ENCODE measurements at regions not wholly inside any gene's neighbourhood (a gene's known extent, or its start where the extent isn't known, plus 50 kb on each side); places are given as distances from the start of the nearest gene placed in this dataset.
"Not testable (repeated sequence)": the region's sequence is repeated elsewhere in the genome, so short reads cannot be mapped to it uniquely, and the experiment has no call there.

DNA sequence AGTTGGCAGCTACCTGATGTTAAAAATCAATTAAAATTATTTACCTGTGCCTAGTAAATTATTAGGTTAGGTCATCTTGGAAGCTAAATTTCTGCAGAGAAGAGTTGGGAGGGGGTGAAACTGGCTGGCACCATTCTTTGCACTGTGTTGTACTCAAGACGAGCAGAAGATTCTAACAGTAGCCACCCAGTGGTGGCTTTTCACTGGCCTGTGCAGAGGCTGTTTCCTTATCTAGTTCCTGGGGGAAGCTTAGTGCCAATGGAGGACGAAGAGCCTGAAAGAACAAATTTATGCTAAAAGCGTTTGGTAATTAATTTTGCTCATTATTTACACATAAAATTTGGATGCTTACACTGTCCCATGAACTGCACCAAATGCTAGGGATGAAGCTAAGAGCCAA, 595.3 kb downstream of the XPNPEP1 start:
- no peak overlapping the region for H3K4me3 Mint-ChIP-seq

DNA sequence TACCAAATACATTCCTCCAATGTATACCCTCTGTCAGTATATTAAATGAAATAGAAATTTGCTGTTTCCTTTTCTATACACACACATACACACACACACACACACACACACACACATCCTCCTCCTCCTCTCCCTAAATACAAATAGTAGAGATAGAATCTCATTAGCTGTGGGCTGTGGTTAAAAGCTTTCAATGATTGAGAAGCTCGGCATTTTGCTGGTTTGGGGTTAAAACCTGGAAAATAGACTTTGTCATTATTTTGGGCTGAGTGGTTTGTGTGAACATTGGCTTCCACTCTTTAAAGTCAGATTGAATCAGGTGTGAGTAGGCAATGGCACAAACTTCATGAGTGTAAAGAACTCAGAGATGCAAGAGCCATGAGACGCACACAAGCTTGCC, 596.0 kb downstream of the XPNPEP1 start:
- Mint-ChIP-seq H3K9me3 (no peaks in the 10 kb centered on the region), H3K27ac (ENCODE audit: unreplicated experiment) (no peak overlapping the region), H3K27me3 (ENCODE audit: low read depth) (no peaks in the 10 kb centered on the region), H3K4me1 (no peaks in the 10 kb centered on the region), H3K36me3 (ENCODE audit: low read depth) (no peaks in the 10 kb centered on the region), H3K4me3 (no peak overlapping the region)
- TF ChIP-seq, protein P1, sequence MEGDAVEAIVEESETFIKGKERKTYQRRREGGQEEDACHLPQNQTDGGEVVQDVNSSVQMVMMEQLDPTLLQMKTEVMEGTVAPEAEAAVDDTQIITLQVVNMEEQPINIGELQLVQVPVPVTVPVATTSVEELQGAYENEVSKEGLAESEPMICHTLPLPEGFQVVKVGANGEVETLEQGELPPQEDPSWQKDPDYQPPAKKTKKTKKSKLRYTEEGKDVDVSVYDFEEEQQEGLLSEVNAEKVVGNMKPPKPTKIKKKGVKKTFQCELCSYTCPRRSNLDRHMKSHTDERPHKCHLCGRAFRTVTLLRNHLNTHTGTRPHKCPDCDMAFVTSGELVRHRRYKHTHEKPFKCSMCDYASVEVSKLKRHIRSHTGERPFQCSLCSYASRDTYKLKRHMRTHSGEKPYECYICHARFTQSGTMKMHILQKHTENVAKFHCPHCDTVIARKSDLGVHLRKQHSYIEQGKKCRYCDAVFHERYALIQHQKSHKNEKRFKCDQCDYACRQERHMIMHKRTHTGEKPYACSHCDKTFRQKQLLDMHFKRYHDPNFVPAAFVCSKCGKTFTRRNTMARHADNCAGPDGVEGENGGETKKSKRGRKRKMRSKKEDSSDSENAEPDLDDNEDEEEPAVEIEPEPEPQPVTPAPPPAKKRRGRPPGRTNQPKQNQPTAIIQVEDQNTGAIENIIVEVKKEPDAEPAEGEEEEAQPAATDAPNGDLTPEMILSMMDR (conservative IDR thresholded peaks at IDR 0.05) = no peak
- DNase-seq (ENCODE audit: low read depth, low spot score) = no peak

More for the DNA sequence above, 595.3 kb downstream of the XPNPEP1 start:
- no peaks in the 10 kb centered on the region for H3K27me3 Mint-ChIP-seq (ENCODE audit: low read depth)
- no peaks in the 10 kb centered on the region for H3K36me3 Mint-ChIP-seq (ENCODE audit: low read depth)
- no peaks in the 10 kb centered on the region for H3K9me3 Mint-ChIP-seq
- TF ChIP-seq, protein P1 (conservative IDR thresholded peaks at IDR 0.05) = peak; percentile 16
- DNase-seq (ENCODE audit: low read depth, low spot score) = no peak
- no peaks in the 10 kb centered on the region for H3K4me1 Mint-ChIP-seq
- H3K27ac Mint-ChIP-seq (ENCODE audit: unreplicated experiment) = no peak overlapping the region

DNA sequence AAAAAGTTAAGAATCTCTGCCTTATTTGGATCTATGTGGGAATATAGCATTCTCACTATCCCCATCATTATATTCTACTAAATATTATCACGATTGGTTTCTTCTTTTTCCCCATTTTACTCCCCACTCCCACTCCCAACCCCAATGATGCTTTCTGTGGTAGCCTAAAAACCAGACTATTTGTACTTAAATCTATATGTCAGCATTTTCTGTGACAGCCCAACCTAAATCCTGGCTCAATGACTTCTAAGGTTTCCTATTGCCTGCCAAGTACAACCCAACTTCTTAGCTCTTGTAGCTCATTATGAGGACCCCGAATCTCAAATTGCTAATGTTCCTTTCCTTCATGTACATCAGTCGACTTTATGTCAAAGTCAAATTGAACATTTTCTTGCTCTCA, 598.6 kb downstream of the XPNPEP1 start:
- H3K36me3 Mint-ChIP-seq (ENCODE audit: low read depth) = no peaks in the 10 kb centered on the region
- H3K4me3 Mint-ChIP-seq = no peak overlapping the region
- DNase-seq (ENCODE audit: low read depth, low spot score) = no peak
- TF ChIP-seq, protein P1 (conservative IDR thresholded peaks at IDR 0.05) = no peak
- H3K27me3 Mint-ChIP-seq (ENCODE audit: low read depth) = no peaks in the 10 kb centered on the region
- H3K27ac Mint-ChIP-seq (ENCODE audit: unreplicated experiment) = no peak overlapping the region
- no peaks in the 10 kb centered on the region for H3K4me1 Mint-ChIP-seq
- no peaks in the 10 kb centered on the region for H3K9me3 Mint-ChIP-seq

DNA sequence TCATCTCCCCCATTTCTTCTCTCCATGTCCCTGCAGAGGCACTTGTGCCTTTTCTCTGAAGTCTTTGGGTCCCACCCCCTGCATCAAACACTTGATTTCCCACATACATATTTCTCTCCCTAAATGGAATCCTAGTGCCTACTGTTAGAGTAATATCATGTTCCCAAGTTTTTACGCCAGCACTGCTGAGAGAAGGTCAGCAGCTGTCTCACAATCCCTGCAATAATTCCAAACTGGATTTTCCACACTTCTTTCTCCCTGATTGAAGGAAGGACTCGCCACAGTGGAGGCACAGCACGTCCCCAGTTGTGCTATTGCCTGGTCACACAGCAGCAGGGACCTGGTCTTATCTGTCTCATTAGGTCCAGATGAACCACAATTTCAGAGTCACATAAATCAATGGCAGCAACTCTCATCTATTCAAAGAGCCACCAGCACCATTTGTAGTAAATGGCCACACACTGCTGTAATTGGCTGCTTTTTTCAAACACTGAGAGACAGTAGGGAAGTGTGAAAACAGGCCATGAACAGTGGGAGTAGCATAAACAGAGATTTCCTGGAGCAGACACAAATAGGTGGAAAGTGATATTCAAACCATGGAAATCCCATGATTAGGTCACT, 605.5 kb downstream of the XPNPEP1 start:
- no peak overlapping the region for H3K27ac Mint-ChIP-seq (ENCODE audit: unreplicated experiment)
- H3K9me3 Mint-ChIP-seq = no peaks in the 10 kb centered on the region
- DNase-seq (ENCODE audit: low read depth, low spot score) = no peak
- H3K4me1 Mint-ChIP-seq = no peaks in the 10 kb centered on the region
- no peak overlapping the region for H3K4me3 Mint-ChIP-seq
- no peaks in the 10 kb centered on the region for H3K36me3 Mint-ChIP-seq (ENCODE audit: low read depth)
- no peaks in the 10 kb centered on the region for H3K27me3 Mint-ChIP-seq (ENCODE audit: low read depth)
- TF ChIP-seq, protein P1 (conservative IDR thresholded peaks at IDR 0.05) = no peak

DNA sequence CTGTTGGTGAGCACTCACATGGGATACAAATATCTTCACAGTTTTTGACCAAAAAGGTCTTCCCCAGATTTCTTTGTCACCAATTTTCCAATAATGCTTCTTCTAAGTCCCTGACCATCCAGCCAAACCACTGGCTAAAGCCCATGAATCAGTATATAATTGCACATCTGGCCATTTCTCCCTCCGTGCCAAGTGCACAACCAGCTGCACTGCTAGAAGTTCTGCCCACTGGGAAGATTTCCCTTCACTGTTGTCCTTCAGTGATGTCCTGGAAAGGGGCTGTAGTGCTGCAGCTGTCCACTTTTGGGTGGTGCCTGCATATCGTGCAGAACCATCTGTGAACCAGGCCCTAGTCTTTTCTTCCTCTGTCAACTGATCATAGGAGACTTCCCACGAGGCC, 609.3 kb downstream of the XPNPEP1 start:
- H3K27me3 Mint-ChIP-seq (ENCODE audit: low read depth); H3K27ac Mint-ChIP-seq (ENCODE audit: unreplicated experiment); DNase-seq (ENCODE audit: low read depth, low spot score); H3K4me3 Mint-ChIP-seq; H3K36me3 Mint-ChIP-seq (ENCODE audit: low read depth); H3K4me1 Mint-ChIP-seq; H3K9me3 Mint-ChIP-seq: not testable (repeated sequence)

DNA sequence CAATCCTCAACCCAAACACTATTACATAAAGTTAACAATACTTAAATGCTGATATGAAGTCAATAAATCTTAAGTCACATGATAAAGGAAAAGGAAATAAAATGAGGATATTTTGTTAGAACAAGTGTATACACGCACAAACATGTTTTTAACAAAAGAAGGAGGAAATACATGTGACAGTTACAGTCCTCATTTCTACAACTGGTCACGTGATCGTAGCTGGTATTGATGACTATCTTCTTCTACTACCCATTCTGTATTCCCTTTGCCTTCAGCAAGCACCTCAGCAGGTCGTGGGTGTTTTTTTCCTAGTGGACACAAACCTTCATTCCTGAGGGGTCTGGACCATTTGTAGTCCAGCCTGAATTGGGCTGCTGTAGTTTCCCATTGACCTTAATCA, 610.8 kb downstream of the XPNPEP1 start:
- not testable (repeated sequence) for H3K27me3 Mint-ChIP-seq (ENCODE audit: low read depth); H3K36me3 Mint-ChIP-seq (ENCODE audit: low read depth); H3K27ac Mint-ChIP-seq (ENCODE audit: unreplicated experiment); H3K4me1 Mint-ChIP-seq; H3K9me3 Mint-ChIP-seq; H3K4me3 Mint-ChIP-seq; DNase-seq (ENCODE audit: low read depth, low spot score)

All from neural crest cell (in vitro differentiated cells).